ENCODE measurements at regions not wholly inside any gene's neighbourhood (a gene's known extent, or its start where the extent isn't known, plus 50 kb on each side); places are given as distances from the start of the nearest gene placed in this dataset.

GRCh38 chr4:188984518-188984917 lies 845.3 kb downstream of the TRIML1 start:
- ATAC-seq (no peak), DNase-seq (no peak)
- TF ChIP-seq CTCF (IDR thresholded peaks at IDR 0.05): no peak
- Histone ChIP-seq H3K9me3 (no peaks in the 10 kb centered on the region), H3K4me1 (no peaks in the 10 kb centered on the region), H3K36me3 (no peaks in the 10 kb centered on the region), H3K27ac (no peak overlapping the region), H3K4me3 (no peak overlapping the region), H3K27me3 (no peaks in the 10 kb centered on the region)
- intact Hi-C loops (cut with DNase I): no loop called here

- Histone ChIP-seq H3K27me3 (no peaks in the 10 kb centered on the region), H3K36me3 (no peaks in the 10 kb centered on the region), H3K4me1 (no peaks in the 10 kb centered on the region), H3K4me3 (no peak overlapping the region), H3K9me3 (no peaks in the 10 kb centered on the region), H3K27ac (no peak overlapping the region)
- ATAC-seq (no peak), DNase-seq (no peak)
- no peak for TF ChIP-seq CTCF (IDR thresholded peaks at IDR 0.05)
- intact Hi-C loops (cut with DNase I): no loop called here
Observed at GRCh38 chr4:188986271-188986689, 847.0 kb downstream of the TRIML1 start.

- H3K27me3 ChIP-seq: no peaks in the 10 kb centered on the region
- no peak for DNase-seq
- no peak for TF ChIP-seq CTCF (IDR thresholded peaks at IDR 0.05)
- H3K36me3 ChIP-seq: no peaks in the 10 kb centered on the region
- H3K9me3 ChIP-seq: no peaks in the 10 kb centered on the region
- H3K27ac ChIP-seq: no peak overlapping the region
- no peak for ATAC-seq
- no peak overlapping the region for H3K4me3 ChIP-seq
- H3K4me1 ChIP-seq: no peaks in the 10 kb centered on the region
- intact Hi-C loops (cut with DNase I): no loop called here
Observed at GRCh38 chr4:188987011-188987410, 847.8 kb downstream of the TRIML1 start.

- no peaks in the 10 kb centered on the region for H3K9me3 ChIP-seq
- H3K4me1 ChIP-seq: no peaks in the 10 kb centered on the region
- no peak overlapping the region for H3K27ac ChIP-seq
- no peak overlapping the region for H3K4me3 ChIP-seq
- no peaks in the 10 kb centered on the region for H3K27me3 ChIP-seq
- intact Hi-C loops (cut with DNase I): no loop called here
- ATAC-seq: no peak
- H3K36me3 ChIP-seq: no peaks in the 10 kb centered on the region
- no peak for TF ChIP-seq CTCF (IDR thresholded peaks at IDR 0.05)
- no peak for DNase-seq
Observed at GRCh38 chr4:188988131-188988530, 848.9 kb downstream of the TRIML1 start.

- Histone ChIP-seq H3K27ac (no peak overlapping the region), H3K36me3 (no peaks in the 10 kb centered on the region), H3K27me3 (no peaks in the 10 kb centered on the region), H3K9me3 (no peaks in the 10 kb centered on the region), H3K4me1 (no peaks in the 10 kb centered on the region), H3K4me3 (no peak overlapping the region)
- ATAC-seq (no peak), DNase-seq (no peak)
- intact Hi-C loops (cut with DNase I): no loop called here
- TF ChIP-seq CTCF (IDR thresholded peaks at IDR 0.05): no peak
Observed at GRCh38 chr4:188989371-188989770, 850.1 kb downstream of the TRIML1 start.

GRCh38 chr4:188992706-188993105 lies 853.5 kb downstream of the TRIML1 start:
- Histone ChIP-seq H3K36me3 (no peaks in the 10 kb centered on the region), H3K27me3 (no peaks in the 10 kb centered on the region), H3K4me1 (no peaks in the 10 kb centered on the region), H3K27ac (no peak overlapping the region), H3K4me3 (no peak overlapping the region), H3K9me3 (no peaks in the 10 kb centered on the region)
- no peak for TF ChIP-seq CTCF (IDR thresholded peaks at IDR 0.05)
- DNase-seq (no peak), ATAC-seq (no peak)
- intact Hi-C loops (cut with DNase I): no loop called here
